LNCaP clone FGC (cell line): ENCODE measurements at regions not wholly inside any gene's neighbourhood (a gene's known extent, or its start where the extent isn't known, plus 50 kb on each side); places are given as distances from the start of the nearest gene placed in this dataset.
A peak's percentile ranks its signal among the peaks of the same experiment; 100 is the strongest.

Experiments used
- DNase-seq: peaks from one replicate; pipeline ENCODE4 v3.0.0-alpha.2; 2011; ENCODE audit warnings: low read depth
- H3K4me3 ChIP-seq: 2 replicates; pipeline ENCODE4 v1.5.1; 2011; ENCODE audit warnings: mild to moderate bottlenecking, low read depth, low read length, control low read depth
- TF ChIP-seq, protein P1 (sequence below): IDR thresholded peaks from 2 replicates; pipeline ENCODE4 v1.5.1; 2012; ENCODE audit warnings: mild to moderate bottlenecking; ENCODE audit not compliant: control insufficient read depth, insufficient read depth; ENCODE audit errors: extremely low read depth

DNA sequence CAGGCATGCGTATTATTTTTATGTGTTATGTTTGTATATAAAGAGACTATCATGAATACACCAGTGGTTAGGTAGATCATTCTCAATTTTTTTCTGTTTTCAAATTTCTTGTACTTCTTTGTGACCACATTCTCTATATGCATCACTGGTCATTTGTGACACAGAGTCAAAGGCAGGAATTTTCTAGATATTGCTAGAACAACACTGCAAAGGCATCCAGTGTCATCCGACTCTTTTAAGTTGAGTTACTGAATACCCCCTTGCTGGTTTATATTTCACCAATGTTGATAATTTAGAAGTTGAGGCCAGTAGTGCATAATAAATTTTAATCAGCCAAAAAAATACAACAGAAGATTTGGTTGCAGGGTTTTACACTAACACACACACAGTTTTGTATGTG lies 351.8 kb downstream of the CASP12 start:
- TF ChIP-seq, protein P1, sequence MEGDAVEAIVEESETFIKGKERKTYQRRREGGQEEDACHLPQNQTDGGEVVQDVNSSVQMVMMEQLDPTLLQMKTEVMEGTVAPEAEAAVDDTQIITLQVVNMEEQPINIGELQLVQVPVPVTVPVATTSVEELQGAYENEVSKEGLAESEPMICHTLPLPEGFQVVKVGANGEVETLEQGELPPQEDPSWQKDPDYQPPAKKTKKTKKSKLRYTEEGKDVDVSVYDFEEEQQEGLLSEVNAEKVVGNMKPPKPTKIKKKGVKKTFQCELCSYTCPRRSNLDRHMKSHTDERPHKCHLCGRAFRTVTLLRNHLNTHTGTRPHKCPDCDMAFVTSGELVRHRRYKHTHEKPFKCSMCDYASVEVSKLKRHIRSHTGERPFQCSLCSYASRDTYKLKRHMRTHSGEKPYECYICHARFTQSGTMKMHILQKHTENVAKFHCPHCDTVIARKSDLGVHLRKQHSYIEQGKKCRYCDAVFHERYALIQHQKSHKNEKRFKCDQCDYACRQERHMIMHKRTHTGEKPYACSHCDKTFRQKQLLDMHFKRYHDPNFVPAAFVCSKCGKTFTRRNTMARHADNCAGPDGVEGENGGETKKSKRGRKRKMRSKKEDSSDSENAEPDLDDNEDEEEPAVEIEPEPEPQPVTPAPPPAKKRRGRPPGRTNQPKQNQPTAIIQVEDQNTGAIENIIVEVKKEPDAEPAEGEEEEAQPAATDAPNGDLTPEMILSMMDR, result no peak
- no peak overlapping the region for H3K4me3 ChIP-seq
- no peak for DNase-seq

DNA sequence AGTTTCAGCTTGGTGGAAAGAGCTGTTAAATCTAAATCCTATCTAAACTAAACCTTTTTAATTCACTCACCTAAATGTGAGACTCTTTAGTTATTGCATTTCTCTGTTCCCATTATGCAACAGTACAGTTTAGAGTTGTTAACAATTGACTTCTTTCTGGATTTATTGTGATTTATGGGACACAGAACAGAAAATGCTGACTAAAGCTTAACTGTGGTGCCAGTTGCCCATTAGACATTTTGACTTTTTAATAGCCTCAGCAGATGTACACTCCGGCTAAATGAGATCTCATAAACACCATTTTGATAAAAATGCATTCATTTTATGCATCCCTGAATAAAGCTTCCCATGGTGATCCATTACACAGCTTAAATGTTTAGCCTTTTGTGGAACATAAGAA lies 356.6 kb downstream of the CASP12 start:
- TF ChIP-seq, protein P1, result no peak
- DNase-seq, result no peak
- no peak overlapping the region for H3K4me3 ChIP-seq

DNA sequence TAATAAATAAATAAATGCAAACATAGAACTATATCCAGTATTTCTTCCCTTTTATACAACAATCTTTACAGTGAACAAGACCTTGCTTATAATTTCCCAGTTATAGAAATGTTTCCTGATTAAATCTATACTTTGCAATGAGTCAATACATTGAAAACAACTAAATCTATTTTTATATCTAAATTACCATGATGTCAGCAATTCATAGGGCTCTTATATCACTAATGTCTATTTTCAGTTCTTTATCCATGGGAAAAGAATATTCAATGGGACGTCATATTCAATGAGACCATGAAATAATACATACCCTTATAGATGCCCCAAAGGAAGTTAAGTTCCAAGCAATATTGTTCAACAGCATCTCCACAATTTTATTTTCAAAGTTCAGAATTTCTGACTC lies 359.9 kb downstream of the CASP12 start:
- no peak overlapping the region for H3K4me3 ChIP-seq
- no peak for DNase-seq

DNA sequence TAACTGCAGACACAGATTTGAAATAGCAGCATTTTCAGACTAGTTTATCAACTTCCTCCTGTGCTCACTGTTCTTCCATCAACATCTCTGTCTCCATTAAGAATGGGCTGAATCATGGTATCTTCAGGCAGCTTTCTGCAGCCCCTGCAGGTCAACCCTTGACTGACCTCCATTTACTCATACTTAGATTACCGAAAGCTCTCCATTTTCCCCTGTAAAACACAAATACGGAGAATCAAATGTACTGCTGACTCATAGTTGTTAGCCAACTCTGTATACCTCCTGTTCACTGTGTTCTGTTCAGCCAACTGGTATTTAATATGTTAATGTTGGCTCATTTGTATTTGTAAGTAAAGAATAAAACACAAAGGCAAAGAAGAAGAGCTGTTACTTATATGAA lies 364.0 kb downstream of the CASP12 start:
- TF ChIP-seq, protein P1, result no peak
- no peak for DNase-seq

More for the DNA sequence above, 359.9 kb downstream of the CASP12 start:
- TF ChIP-seq, protein P1, result no peak

DNA sequence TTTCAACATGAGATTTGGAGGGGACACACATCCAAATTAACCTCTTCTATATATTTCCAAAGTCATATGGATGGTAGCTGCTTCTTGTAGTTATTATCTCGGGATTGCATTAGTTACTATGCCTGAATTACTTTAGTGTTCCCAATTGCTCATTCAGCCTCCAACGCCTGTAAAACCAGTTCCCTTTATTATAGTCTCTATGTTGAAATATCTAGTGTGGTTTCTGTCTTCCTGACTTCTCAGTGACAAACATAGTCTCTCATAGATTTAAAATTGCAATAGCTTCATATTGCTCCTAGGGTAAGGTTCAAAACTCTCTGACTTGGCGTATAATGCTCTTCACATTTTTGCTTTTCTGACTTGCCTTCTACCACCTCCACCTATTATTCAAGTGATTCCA lies 366.4 kb downstream of the CASP12 start:
- TF ChIP-seq, protein P1, result no peak
- no peak overlapping the region for H3K4me3 ChIP-seq
- no peak for DNase-seq

More for the DNA sequence above, 364.0 kb downstream of the CASP12 start:
- H3K4me3 ChIP-seq, result no peak overlapping the region

DNA sequence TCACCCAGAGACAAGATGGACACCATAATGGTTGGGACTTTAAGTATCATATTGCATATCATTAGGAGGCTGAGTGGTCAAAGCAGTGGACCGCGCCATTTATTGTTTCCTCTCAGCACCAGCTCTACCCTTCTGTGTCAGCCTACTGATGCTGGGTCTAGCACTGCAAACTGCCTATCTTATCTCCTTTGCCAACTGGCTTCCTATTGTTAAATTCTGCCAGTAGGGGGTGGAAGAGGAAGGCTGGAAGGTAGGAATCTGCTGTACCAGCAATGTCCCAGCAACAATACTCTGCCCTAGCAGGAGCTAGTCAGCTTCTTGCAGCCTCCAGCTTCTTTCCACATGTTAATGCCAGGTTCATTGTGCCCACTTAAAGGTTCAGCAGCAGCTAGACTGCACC lies 367.1 kb upstream of the PDGFD start:
- no peak overlapping the region for H3K4me3 ChIP-seq
- no peak for DNase-seq
- TF ChIP-seq, protein P1, result peak; percentile 46

DNA sequence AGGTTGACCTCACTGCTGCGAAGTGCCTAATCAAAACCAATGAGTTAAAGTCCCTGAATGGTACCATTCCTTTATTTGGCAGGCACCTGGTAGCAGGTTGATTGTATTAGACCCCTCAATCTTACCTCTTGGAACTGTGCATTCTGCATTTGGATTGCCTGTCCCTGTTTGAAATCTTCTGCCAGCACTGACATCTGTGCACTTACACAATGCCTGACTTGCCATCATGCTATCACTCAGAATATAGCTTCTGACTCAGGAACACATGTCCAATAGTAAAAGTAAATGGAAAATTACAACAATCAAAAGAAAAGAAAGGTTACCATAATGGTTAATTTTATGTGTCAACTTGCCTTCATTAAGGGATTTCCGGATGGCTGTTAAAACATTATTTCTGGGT lies 366.0 kb upstream of the PDGFD start:
- H3K4me3 ChIP-seq, result no peak overlapping the region
- TF ChIP-seq, protein P1, result no peak
- no peak for DNase-seq
